Activated B cell treated with CpG ODN at 0.5 μM for 24 hours (primary cell): ENCODE measurements at regions not wholly inside any gene's neighbourhood (a gene's known extent, or its start where the extent isn't known, plus 50 kb on each side); places are given as distances from the start of the nearest gene placed in this dataset.

Source experiments
- ATAC-seq: fragments of 200-7000 bp; cut with Tn5 transposase; one replicate; pipeline ENCODE4 v1.10.0; 2021; ENCODE audit warnings: low read depth, mild to moderate bottlenecking, moderate library complexity
- CTCF ChIA-PET: fragments of 350-600 bp; sonication (Branson Sonifier 250); formaldehyde crosslinking; loops from one replicate; lab custom pipeline; 2021; ENCODE audit warnings: antibody characterized with exemption; lab: Charles Lee
- POLR2A ChIA-PET: fragments of 350-600 bp; sonication (Branson Sonifier 250); formaldehyde crosslinking; loops from one replicate; lab custom pipeline; 2021; ENCODE audit warnings: antibody characterized with exemption; lab: Charles Lee
- DNase-seq: peaks from one replicate; pipeline ENCODE4 v3.0.0; 2022
- H3K27ac Mint-ChIP-seq: one replicate; pipeline ENCODE4 v1.8.0; 2020; ENCODE audit warnings: mixed read lengths
- H3K27me3 Mint-ChIP-seq: one replicate; pipeline ENCODE4 v1.8.0; 2021; ENCODE audit warnings: mixed read lengths
- H3K36me3 Mint-ChIP-seq: one replicate; pipeline ENCODE4 v1.8.0; 2021; ENCODE audit warnings: low read depth, mixed read lengths
- H3K4me1 Mint-ChIP-seq: one replicate; pipeline ENCODE4 v1.8.0; 2021; ENCODE audit warnings: mixed read lengths
- H3K4me3 Mint-ChIP-seq: one replicate; pipeline ENCODE4 v1.8.0; 2020; ENCODE audit warnings: mild to moderate bottlenecking, mixed read lengths
- H3K9me3 Mint-ChIP-seq: one replicate; pipeline ENCODE4 v1.8.0; 2020; ENCODE audit warnings: mixed read lengths
- CTCF ChIP-seq: fragments of 200-600 bp; IDR thresholded peaks from one replicate; pipeline ENCODE4 v1.8.0; 2022; ENCODE audit warnings: antibody characterized with exemption, mild to moderate bottlenecking
- intact Hi-C: fragments of 100-400 bp; cut with micrococcal nuclease; formaldehyde crosslinking; loops from one replicate; pipeline ENCODE4 v1.15.1; 2024

- intact Hi-C loops, result no loop called here
- Mint-ChIP-seq H3K36me3 (no peaks in the 10 kb centered on the region), H3K4me3 (no peak overlapping the region), H3K9me3 (no peaks in the 10 kb centered on the region), H3K27me3 (no peaks in the 10 kb centered on the region), H3K27ac (no peak overlapping the region), H3K4me1 (no peaks in the 10 kb centered on the region)
- TF ChIP-seq CTCF, result no peak
- DNase-seq, result no peak
- no peak for ATAC-seq
- ChIA-PET CTCF (no interaction called here), POLR2A (no interaction called here)
Measured at GRCh38 chr6:95071464-95071863, 505.9 kb upstream of the MANEA start.

DNA sequence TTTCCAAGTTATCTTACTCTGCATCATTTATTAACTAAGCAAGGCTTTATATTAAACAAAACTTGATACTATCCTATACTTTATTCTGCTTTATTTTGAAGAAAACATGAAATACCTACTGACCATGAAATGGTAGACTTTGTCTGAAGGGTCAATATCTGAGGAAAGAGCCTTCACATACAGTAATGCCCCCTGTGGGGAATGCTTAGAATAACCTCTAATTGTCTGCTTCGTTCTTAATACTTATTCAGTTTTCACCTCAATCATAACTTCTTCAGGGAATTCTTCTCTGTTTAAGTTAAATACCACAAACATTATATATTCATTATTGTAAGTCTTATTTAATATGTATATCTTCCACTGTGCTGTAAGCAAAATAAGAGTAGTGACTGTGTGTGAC, 498.9 kb upstream of the MANEA start:
- no peak overlapping the region for H3K27ac Mint-ChIP-seq
- no peaks in the 10 kb centered on the region for H3K36me3 Mint-ChIP-seq
- H3K4me1 Mint-ChIP-seq, result no peaks in the 10 kb centered on the region
- ChIA-PET POLR2A (no interaction called here), CTCF (no interaction called here)
- DNase-seq, result no peak
- intact Hi-C loops, result no loop called here
- H3K9me3 Mint-ChIP-seq, result no peaks in the 10 kb centered on the region
- no peak for TF ChIP-seq CTCF
- ATAC-seq, result no peak
- H3K27me3 Mint-ChIP-seq, result no peaks in the 10 kb centered on the region
- no peak overlapping the region for H3K4me3 Mint-ChIP-seq

GRCh38 chr6:95081231-95081630, 496.1 kb upstream of the MANEA start:
- no peak for TF ChIP-seq CTCF
- Mint-ChIP-seq H3K4me3 (no peak overlapping the region), H3K27me3 (no peaks in the 10 kb centered on the region), H3K4me1 (no peaks in the 10 kb centered on the region), H3K36me3 (no peaks in the 10 kb centered on the region), H3K27ac (no peak overlapping the region), H3K9me3 (no peaks in the 10 kb centered on the region)
- DNase-seq, result no peak
- ATAC-seq, result no peak
- intact Hi-C loops, result no loop called here
- ChIA-PET CTCF (no interaction called here), POLR2A (no interaction called here)

GRCh38 chr6:95081949-95082348, 495.4 kb upstream of the MANEA start:
- no peak for ATAC-seq
- ChIA-PET CTCF (no interaction called here), POLR2A (no interaction called here)
- no peak for DNase-seq
- H3K4me1 Mint-ChIP-seq, result no peaks in the 10 kb centered on the region
- no peak overlapping the region for H3K4me3 Mint-ChIP-seq
- TF ChIP-seq CTCF, result no peak
- H3K36me3 Mint-ChIP-seq, result no peaks in the 10 kb centered on the region
- no peaks in the 10 kb centered on the region for H3K27me3 Mint-ChIP-seq
- no peak overlapping the region for H3K27ac Mint-ChIP-seq
- no peaks in the 10 kb centered on the region for H3K9me3 Mint-ChIP-seq
- intact Hi-C loops, result no loop called here

- no peak for ATAC-seq
- no peak for TF ChIP-seq CTCF
Measured at GRCh38 chr6:95083506-95083905, 493.8 kb upstream of the MANEA start.

More at GRCh38 chr6:95083506-95083905, 493.8 kb upstream of the MANEA start:
- intact Hi-C loops, result no loop called here
- Mint-ChIP-seq H3K9me3 (no peaks in the 10 kb centered on the region), H3K36me3 (no peaks in the 10 kb centered on the region), H3K4me1 (no peaks in the 10 kb centered on the region), H3K4me3 (no peak overlapping the region), H3K27me3 (no peaks in the 10 kb centered on the region), H3K27ac (no peak overlapping the region)
- ChIA-PET CTCF (no interaction called here), POLR2A (no interaction called here)
- no peak for DNase-seq
